ENCODE measurements at regions not wholly inside any gene's neighbourhood (a gene's known extent, or its start where the extent isn't known, plus 50 kb on each side); places are given as distances from the start of the nearest gene placed in this dataset.
"Not testable (repeated sequence)": the region's sequence is repeated elsewhere in the genome, so short reads cannot be mapped to it uniquely, and the experiment has no call there.

- no peak for TF ChIP-seq CTCF (IDR thresholded peaks at IDR 0.05; ENCODE audit: low read depth, low read length, missing control alignments)
- DNase-seq (ENCODE audit: low read depth): no peak
- no peak overlapping the region for H3K4me3 ChIP-seq (ENCODE audit: low read depth, low read length)
Observed at GRCh38 chr18:25533218-25533617, 181.3 kb upstream of the ZNF521 start.

- DNase-seq (ENCODE audit: low read depth): no peak
- TF ChIP-seq CTCF (IDR thresholded peaks at IDR 0.05; ENCODE audit: low read depth, low read length, missing control alignments): no peak
- H3K4me3 ChIP-seq (ENCODE audit: low read depth, low read length): no peak overlapping the region
Observed at GRCh38 chr18:25531207-25531606, 179.2 kb upstream of the ZNF521 start.

- not testable (repeated sequence) for DNase-seq (ENCODE audit: low read depth); H3K4me3 ChIP-seq (ENCODE audit: low read depth, low read length)
Observed at GRCh38 chr18:25525789-25526188, 173.8 kb upstream of the ZNF521 start.

GRCh38 chr18:25518716-25519053 lies 166.7 kb upstream of the ZNF521 start:
- TF ChIP-seq CTCF (IDR thresholded peaks at IDR 0.05; ENCODE audit: low read depth, low read length, missing control alignments): no peak
- no peak overlapping the region for H3K4me3 ChIP-seq (ENCODE audit: low read depth, low read length)
- peak; percentile 21 for DNase-seq (ENCODE audit: low read depth)

- no peak for DNase-seq (ENCODE audit: low read depth)
- H3K4me3 ChIP-seq (ENCODE audit: low read depth, low read length): no peak overlapping the region
- TF ChIP-seq CTCF (IDR thresholded peaks at IDR 0.05; ENCODE audit: low read depth, low read length, missing control alignments): no peak
Observed at GRCh38 chr18:25517881-25518715, 166.1 kb upstream of the ZNF521 start.

GRCh38 chr18:25516747-25517498 lies 165.0 kb upstream of the ZNF521 start:
- DNase-seq (ENCODE audit: low read depth): no peak
- H3K4me3 ChIP-seq (ENCODE audit: low read depth, low read length): no peak overlapping the region
- TF ChIP-seq CTCF (IDR thresholded peaks at IDR 0.05; ENCODE audit: low read depth, low read length, missing control alignments): no peak

- no peak for TF ChIP-seq CTCF (IDR thresholded peaks at IDR 0.05; ENCODE audit: low read depth, low read length, missing control alignments)
- DNase-seq (ENCODE audit: low read depth): no peak
- no peak overlapping the region for H3K4me3 ChIP-seq (ENCODE audit: low read depth, low read length)
Observed at GRCh38 chr18:25516121-25516520, 164.2 kb upstream of the ZNF521 start.

Data from GM12864 (cell line).